ENCODE measurements at regions not wholly inside any gene's neighbourhood (a gene's known extent, or its start where the extent isn't known, plus 50 kb on each side); places are given as distances from the start of the nearest gene placed in this dataset.
"Not testable (repeated sequence)": the region's sequence is repeated elsewhere in the genome, so short reads cannot be mapped to it uniquely, and the experiment has no call there.

DNA sequence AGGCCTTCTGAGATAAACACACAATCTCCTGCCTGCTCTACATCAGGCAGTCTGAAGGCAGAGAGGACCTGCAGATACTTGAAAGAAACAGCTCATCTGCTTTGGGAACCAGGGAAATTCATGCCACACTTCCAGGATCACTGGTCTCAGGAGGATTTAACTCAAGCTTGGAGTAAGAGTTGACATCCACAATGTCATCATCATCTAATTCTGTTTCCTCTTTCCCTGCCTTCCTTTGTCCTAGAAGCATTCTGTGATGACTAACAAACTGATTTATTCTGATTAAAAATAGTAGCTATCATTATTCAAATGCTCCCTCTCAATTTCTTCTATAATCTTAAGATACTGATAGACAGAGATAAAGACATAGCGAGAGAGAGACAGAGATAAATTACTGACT, 766.8 kb downstream of the BCL11A start:
- H3K9me3 ChIP-seq (ENCODE audit: control insufficient read depth in 1 of 2, low read length in 2 of 2) = no peaks in the 10 kb centered on the region
- no peaks in the 10 kb centered on the region for H3K36me3 ChIP-seq (ENCODE audit: control insufficient read depth in 1 of 2, insufficient read depth in 2 of 2, low read length in 2 of 2)
- H3K27ac ChIP-seq (ENCODE audit: low read length) = no peak overlapping the region
- H3K4me1 ChIP-seq (ENCODE audit: control insufficient read depth in 1 of 2, insufficient read depth in 2 of 2, low read length in 2 of 2) = no peaks in the 10 kb centered on the region
- H3K27me3 ChIP-seq (ENCODE audit: low read depth, low read length) = no peaks in the 10 kb centered on the region
- H3K4me3 ChIP-seq (ENCODE audit: low read depth in 1 of 2, low read length in 2 of 2) = no peak overlapping the region

DNA sequence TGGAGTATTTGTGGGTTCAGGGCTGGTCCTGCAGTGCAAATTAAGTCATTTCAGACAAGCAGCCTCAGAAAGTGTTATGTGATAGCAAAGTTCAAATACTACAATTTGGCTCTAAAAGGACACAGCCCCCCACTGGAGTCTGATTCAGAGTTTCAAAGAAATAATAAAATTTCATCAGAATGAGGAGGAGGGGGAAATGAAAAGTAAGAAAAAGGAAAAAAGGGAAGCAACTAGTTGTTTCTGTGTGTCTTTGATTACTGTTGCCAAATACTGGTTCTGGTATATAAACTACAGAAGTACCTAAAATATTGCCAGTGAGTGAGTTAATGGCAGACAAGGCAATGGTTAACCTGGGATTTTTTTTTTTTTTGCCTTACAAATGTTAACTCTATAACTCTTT, 773.9 kb downstream of the BCL11A start:
- H3K9me3 ChIP-seq (ENCODE audit: control insufficient read depth in 1 of 2, low read length in 2 of 2) = no peaks in the 10 kb centered on the region
- H3K4me1 ChIP-seq (ENCODE audit: control insufficient read depth in 1 of 2, insufficient read depth in 2 of 2, low read length in 2 of 2) = no peaks in the 10 kb centered on the region
- no peak overlapping the region for H3K27ac ChIP-seq (ENCODE audit: low read length)

GRCh38 chr2:59777120-59777519, 776.3 kb downstream of the BCL11A start:
- Histone ChIP-seq H3K9me3 (ENCODE audit: control insufficient read depth in 1 of 2, low read length in 2 of 2) (no peaks in the 10 kb centered on the region), H3K36me3 (ENCODE audit: control insufficient read depth in 1 of 2, insufficient read depth in 2 of 2, low read length in 2 of 2) (no peaks in the 10 kb centered on the region), H3K27me3 (ENCODE audit: low read depth, low read length) (no peaks in the 10 kb centered on the region), H3K4me3 (ENCODE audit: low read depth in 1 of 2, low read length in 2 of 2) (no peak overlapping the region), H3K27ac (ENCODE audit: low read length) (no peak overlapping the region), H3K4me1 (ENCODE audit: control insufficient read depth in 1 of 2, insufficient read depth in 2 of 2, low read length in 2 of 2) (no peaks in the 10 kb centered on the region)

More for the DNA sequence above, 773.9 kb downstream of the BCL11A start:
- no peak overlapping the region for H3K4me3 ChIP-seq (ENCODE audit: low read depth in 1 of 2, low read length in 2 of 2)
- no peaks in the 10 kb centered on the region for H3K36me3 ChIP-seq (ENCODE audit: control insufficient read depth in 1 of 2, insufficient read depth in 2 of 2, low read length in 2 of 2)
- H3K27me3 ChIP-seq (ENCODE audit: low read depth, low read length) = no peaks in the 10 kb centered on the region

- Histone ChIP-seq H3K27me3 (ENCODE audit: low read depth, low read length) (no peaks in the 10 kb centered on the region), H3K4me1 (ENCODE audit: control insufficient read depth in 1 of 2, insufficient read depth in 2 of 2, low read length in 2 of 2) (no peaks in the 10 kb centered on the region), H3K36me3 (ENCODE audit: control insufficient read depth in 1 of 2, insufficient read depth in 2 of 2, low read length in 2 of 2) (no peaks in the 10 kb centered on the region), H3K27ac (ENCODE audit: low read length) (no peak overlapping the region), H3K4me3 (ENCODE audit: low read depth in 1 of 2, low read length in 2 of 2) (no peak overlapping the region), H3K9me3 (ENCODE audit: control insufficient read depth in 1 of 2, low read length in 2 of 2) (no peaks in the 10 kb centered on the region)
Observed at GRCh38 chr2:59776726-59777008, 776.8 kb downstream of the BCL11A start.

- no peaks in the 10 kb centered on the region for H3K36me3 ChIP-seq (ENCODE audit: control insufficient read depth in 1 of 2, insufficient read depth in 2 of 2, low read length in 2 of 2)
- H3K27me3 ChIP-seq (ENCODE audit: low read depth, low read length) = no peaks in the 10 kb centered on the region
- no peak overlapping the region for H3K4me3 ChIP-seq (ENCODE audit: low read depth in 1 of 2, low read length in 2 of 2)
- H3K27ac ChIP-seq (ENCODE audit: low read length) = no peak overlapping the region
- H3K9me3 ChIP-seq (ENCODE audit: control insufficient read depth in 1 of 2, low read length in 2 of 2) = no peaks in the 10 kb centered on the region
- no peaks in the 10 kb centered on the region for H3K4me1 ChIP-seq (ENCODE audit: control insufficient read depth in 1 of 2, insufficient read depth in 2 of 2, low read length in 2 of 2)
Observed at GRCh38 chr2:59774821-59775433, 778.5 kb downstream of the BCL11A start.

GRCh38 chr2:59770651-59771050, 782.8 kb downstream of the BCL11A start:
- Histone ChIP-seq H3K27ac (ENCODE audit: low read length) (no peak overlapping the region), H3K27me3 (ENCODE audit: low read depth, low read length) (no peaks in the 10 kb centered on the region), H3K9me3 (ENCODE audit: control insufficient read depth in 1 of 2, low read length in 2 of 2) (no peaks in the 10 kb centered on the region), H3K4me1 (ENCODE audit: control insufficient read depth in 1 of 2, insufficient read depth in 2 of 2, low read length in 2 of 2) (no peaks in the 10 kb centered on the region), H3K36me3 (ENCODE audit: control insufficient read depth in 1 of 2, insufficient read depth in 2 of 2, low read length in 2 of 2) (no peaks in the 10 kb centered on the region), H3K4me3 (ENCODE audit: low read depth in 1 of 2, low read length in 2 of 2) (no peak overlapping the region)

GRCh38 chr2:59761966-59762365, 791.5 kb downstream of the BCL11A start:
- Histone ChIP-seq H3K4me1 (ENCODE audit: control insufficient read depth in 1 of 2, insufficient read depth in 2 of 2, low read length in 2 of 2) (no peaks in the 10 kb centered on the region), H3K27me3 (ENCODE audit: low read depth, low read length) (no peaks in the 10 kb centered on the region), H3K27ac (ENCODE audit: low read length) (no peak overlapping the region), H3K36me3 (ENCODE audit: control insufficient read depth in 1 of 2, insufficient read depth in 2 of 2, low read length in 2 of 2) (no peaks in the 10 kb centered on the region), H3K9me3 (ENCODE audit: control insufficient read depth in 1 of 2, low read length in 2 of 2) (no peaks in the 10 kb centered on the region), H3K4me3 (ENCODE audit: low read depth in 1 of 2, low read length in 2 of 2) (no peak overlapping the region)

GRCh38 chr2:59756150-59756549, 797.3 kb downstream of the BCL11A start:
- Histone ChIP-seq H3K4me1 (ENCODE audit: control insufficient read depth in 1 of 2, insufficient read depth in 2 of 2, low read length in 2 of 2) (no peaks in the 10 kb centered on the region), H3K36me3 (ENCODE audit: control insufficient read depth in 1 of 2, insufficient read depth in 2 of 2, low read length in 2 of 2) (no peaks in the 10 kb centered on the region), H3K27ac (ENCODE audit: low read length) (no peak overlapping the region), H3K4me3 (ENCODE audit: low read depth in 1 of 2, low read length in 2 of 2) (no peak overlapping the region), H3K9me3 (ENCODE audit: control insufficient read depth in 1 of 2, low read length in 2 of 2) (no peaks in the 10 kb centered on the region), H3K27me3 (ENCODE audit: low read depth, low read length) (no peaks in the 10 kb centered on the region)

- Histone ChIP-seq H3K27ac (ENCODE audit: low read length) (no peak overlapping the region), H3K9me3 (ENCODE audit: control insufficient read depth in 1 of 2, low read length in 2 of 2) (no peaks in the 10 kb centered on the region), H3K4me1 (ENCODE audit: control insufficient read depth in 1 of 2, insufficient read depth in 2 of 2, low read length in 2 of 2) (no peaks in the 10 kb centered on the region), H3K36me3 (ENCODE audit: control insufficient read depth in 1 of 2, insufficient read depth in 2 of 2, low read length in 2 of 2) (no peaks in the 10 kb centered on the region), H3K4me3 (ENCODE audit: low read depth in 1 of 2, low read length in 2 of 2) (no peak overlapping the region), H3K27me3 (ENCODE audit: low read depth, low read length) (no peaks in the 10 kb centered on the region)
Observed at GRCh38 chr2:59754011-59754735, 799.3 kb downstream of the BCL11A start.

GRCh38 chr2:59752512-59752911, 800.9 kb downstream of the BCL11A start:
- no peak overlapping the region for H3K4me3 ChIP-seq (ENCODE audit: low read depth in 1 of 2, low read length in 2 of 2)
- no peaks in the 10 kb centered on the region for H3K4me1 ChIP-seq (ENCODE audit: control insufficient read depth in 1 of 2, insufficient read depth in 2 of 2, low read length in 2 of 2)
- H3K9me3 ChIP-seq (ENCODE audit: control insufficient read depth in 1 of 2, low read length in 2 of 2) = no peaks in the 10 kb centered on the region
- no peaks in the 10 kb centered on the region for H3K27me3 ChIP-seq (ENCODE audit: low read depth, low read length)
- H3K36me3 ChIP-seq (ENCODE audit: control insufficient read depth in 1 of 2, insufficient read depth in 2 of 2, low read length in 2 of 2) = no peaks in the 10 kb centered on the region
- H3K27ac ChIP-seq (ENCODE audit: low read length) = no peak overlapping the region

DNA sequence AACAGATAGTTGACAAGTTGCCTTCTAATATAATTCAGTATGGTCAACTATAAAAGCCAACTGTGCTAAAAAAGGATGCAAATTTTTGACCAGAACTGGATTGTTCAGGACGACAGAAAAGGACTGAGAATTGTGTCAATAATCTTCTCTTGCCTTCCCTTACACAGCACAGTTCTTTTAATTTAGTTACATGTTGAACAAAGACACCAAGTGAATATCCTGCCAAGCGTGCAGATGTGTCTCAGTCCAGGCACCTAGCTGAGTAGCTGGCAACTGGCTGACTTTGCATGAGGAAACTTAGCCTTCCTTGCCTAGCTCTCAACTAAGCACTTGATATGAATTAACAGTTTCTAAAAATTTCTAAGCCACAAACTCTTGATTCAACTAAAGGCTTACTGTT, 801.4 kb downstream of the BCL11A start:
- Histone ChIP-seq H3K9me3 (ENCODE audit: control insufficient read depth in 1 of 2, low read length in 2 of 2) (no peaks in the 10 kb centered on the region), H3K4me3 (ENCODE audit: low read depth in 1 of 2, low read length in 2 of 2) (no peak overlapping the region), H3K4me1 (ENCODE audit: control insufficient read depth in 1 of 2, insufficient read depth in 2 of 2, low read length in 2 of 2) (no peaks in the 10 kb centered on the region), H3K36me3 (ENCODE audit: control insufficient read depth in 1 of 2, insufficient read depth in 2 of 2, low read length in 2 of 2) (no peaks in the 10 kb centered on the region), H3K27ac (ENCODE audit: low read length) (no peak overlapping the region), H3K27me3 (ENCODE audit: low read depth, low read length) (no peaks in the 10 kb centered on the region)

GRCh38 chr2:59751214-59751613, 802.2 kb downstream of the BCL11A start:
- not testable (repeated sequence) for H3K9me3 ChIP-seq (ENCODE audit: control insufficient read depth in 1 of 2, low read length in 2 of 2); H3K27ac ChIP-seq (ENCODE audit: low read length); H3K4me3 ChIP-seq (ENCODE audit: low read depth in 1 of 2, low read length in 2 of 2); H3K27me3 ChIP-seq (ENCODE audit: low read depth, low read length); H3K36me3 ChIP-seq (ENCODE audit: control insufficient read depth in 1 of 2, insufficient read depth in 2 of 2, low read length in 2 of 2); H3K4me1 ChIP-seq (ENCODE audit: control insufficient read depth in 1 of 2, insufficient read depth in 2 of 2, low read length in 2 of 2)
